ENCODE measurements at regions not wholly inside any gene's neighbourhood (a gene's known extent, or its start where the extent isn't known, plus 50 kb on each side); places are given as distances from the start of the nearest gene placed in this dataset.

DNA sequence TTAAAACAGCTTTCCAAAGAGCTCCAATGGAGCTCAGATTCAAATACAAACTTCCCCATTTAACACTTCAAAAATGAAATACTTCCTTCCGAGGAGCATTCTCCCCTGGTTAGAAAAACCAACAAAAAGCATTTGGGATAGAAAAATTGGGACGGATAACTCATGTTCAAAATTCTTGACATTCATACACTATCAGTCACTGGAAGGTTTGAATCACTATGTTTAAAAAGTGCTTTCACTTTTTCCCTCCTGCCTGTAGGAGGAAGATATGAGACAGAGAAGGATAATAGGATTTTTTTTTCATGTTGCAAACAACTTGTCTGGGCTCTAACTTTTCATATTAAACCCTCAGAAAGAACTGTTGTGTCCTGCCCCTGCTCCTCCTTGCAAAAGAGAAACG, 412.0 kb downstream of the ACTL7B start:
- peak in 1 of 6 experiments; percentile 3 for TF ChIP-seq CTCF (IDR thresholded peaks at IDR 0.05)
- TF ChIP-seq POLR2A (IDR thresholded peaks at IDR 0.05), result no peak
